Uterus (tissue), 2 donors: ENCODE measurements at regions not wholly inside any gene's neighbourhood (a gene's known extent, or its start where the extent isn't known, plus 50 kb on each side); places are given as distances from the start of the nearest gene placed in this dataset.
"Not testable (repeated sequence)": the region's sequence is repeated elsewhere in the genome, so short reads cannot be mapped to it uniquely, and the experiment has no call there.

Source experiments
- POLR2A ChIP-seq, 2 donors: fragments of 450-650 bp; IDR thresholded peaks; one replicate each; pipeline ENCODE4 v1.6.1; 2016; ENCODE audit warnings: antibody characterized with exemption in 2 of 2, mild to moderate bottlenecking in 1 of 2, moderate library complexity in 1 of 2
- TF ChIP-seq, protein P1 (sequence below), 4 experiments: fragments of 200-600 bp in 2 of 4; fragments of 450-650 bp in 2 of 4; sonication (generic) in 2 of 4; IDR thresholded peaks; one replicate each; pipeline ENCODE4 v1.5.1; 2016 to 2019; ENCODE audit warnings: antibody characterized with exemption in 4 of 4, mild to moderate bottlenecking in 2 of 4, moderate library complexity in 1 of 4

DNA sequence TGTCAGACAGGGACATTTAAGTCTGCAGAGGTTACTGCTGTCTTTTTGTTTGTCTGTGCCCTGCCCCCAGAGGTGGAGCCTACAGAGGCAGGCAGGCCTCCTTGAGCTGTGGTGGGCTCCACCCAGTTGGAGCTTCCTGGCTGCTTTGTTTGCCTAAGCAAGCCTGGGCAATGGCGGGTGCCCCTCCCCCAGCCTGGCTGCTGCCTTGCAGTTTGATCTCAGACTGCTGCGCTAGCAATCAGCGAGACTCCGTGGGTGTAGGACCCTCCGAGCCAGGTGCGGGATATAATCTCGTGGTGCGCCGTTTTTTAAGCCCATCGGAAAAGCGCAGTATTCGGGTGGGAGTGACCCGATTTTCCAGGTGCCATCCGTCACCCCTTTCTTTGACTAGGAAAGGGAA lies 387.7 kb upstream of the ACTBL2 start:
- TF ChIP-seq, protein P1, sequence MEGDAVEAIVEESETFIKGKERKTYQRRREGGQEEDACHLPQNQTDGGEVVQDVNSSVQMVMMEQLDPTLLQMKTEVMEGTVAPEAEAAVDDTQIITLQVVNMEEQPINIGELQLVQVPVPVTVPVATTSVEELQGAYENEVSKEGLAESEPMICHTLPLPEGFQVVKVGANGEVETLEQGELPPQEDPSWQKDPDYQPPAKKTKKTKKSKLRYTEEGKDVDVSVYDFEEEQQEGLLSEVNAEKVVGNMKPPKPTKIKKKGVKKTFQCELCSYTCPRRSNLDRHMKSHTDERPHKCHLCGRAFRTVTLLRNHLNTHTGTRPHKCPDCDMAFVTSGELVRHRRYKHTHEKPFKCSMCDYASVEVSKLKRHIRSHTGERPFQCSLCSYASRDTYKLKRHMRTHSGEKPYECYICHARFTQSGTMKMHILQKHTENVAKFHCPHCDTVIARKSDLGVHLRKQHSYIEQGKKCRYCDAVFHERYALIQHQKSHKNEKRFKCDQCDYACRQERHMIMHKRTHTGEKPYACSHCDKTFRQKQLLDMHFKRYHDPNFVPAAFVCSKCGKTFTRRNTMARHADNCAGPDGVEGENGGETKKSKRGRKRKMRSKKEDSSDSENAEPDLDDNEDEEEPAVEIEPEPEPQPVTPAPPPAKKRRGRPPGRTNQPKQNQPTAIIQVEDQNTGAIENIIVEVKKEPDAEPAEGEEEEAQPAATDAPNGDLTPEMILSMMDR (IDR thresholded peaks at IDR 0.05) = not testable (repeated sequence)
- not testable (repeated sequence) for TF ChIP-seq POLR2A (IDR thresholded peaks at IDR 0.05)
